KMS-11 (cell line): ENCODE measurements at regions not wholly inside any gene's neighbourhood (a gene's known extent, or its start where the extent isn't known, plus 50 kb on each side); places are given as distances from the start of the nearest gene placed in this dataset.

Experiments
- H2AFZ ChIP-seq: fragments of 200-600 bp; sonication (generic); 2 replicates; pipeline ENCODE4 v1.6.1; 2016; ENCODE audit warnings: antibody characterized with exemption, mixed run types, low read depth
- H3K27ac ChIP-seq: fragments of 200-600 bp; sonication (generic); 2 replicates; pipeline ENCODE4 v1.6.1; 2016; ENCODE audit warnings: mild to moderate bottlenecking, mixed run types
- H3K27me3 ChIP-seq: fragments of 200-600 bp; sonication (generic); 2 replicates; pipeline ENCODE4 v1.6.1; 2017; ENCODE audit warnings: mild to moderate bottlenecking, low read depth, mixed run types, moderate library complexity; ENCODE audit not compliant: insufficient read depth
- H3K36me3 ChIP-seq: fragments of 200-600 bp; sonication (generic); 2 replicates; pipeline ENCODE4 v1.6.1; 2017; ENCODE audit warnings: mild to moderate bottlenecking, mixed run types; ENCODE audit not compliant: insufficient read depth
- H3K4me1 ChIP-seq: fragments of 200-600 bp; sonication (generic); 2 replicates; pipeline ENCODE4 v1.6.1; 2016; ENCODE audit warnings: mild to moderate bottlenecking, low read depth, mixed run types; ENCODE audit not compliant: poor library complexity, severe bottlenecking
- H3K4me2 ChIP-seq: fragments of 200-600 bp; sonication (generic); 2 replicates; pipeline ENCODE4 v1.7.0; 2016; ENCODE audit warnings: mild to moderate bottlenecking, mixed run types
- H3K4me3 ChIP-seq: fragments of 200-600 bp; sonication (generic); IDR thresholded peaks from 2 replicates; pipeline ENCODE4 v1.6.1; 2017; ENCODE audit warnings: low read depth, low read length, mixed read lengths; ENCODE audit not compliant: insufficient read depth
- H3K79me2 ChIP-seq: fragments of 200-600 bp; sonication (generic); 2 replicates; pipeline ENCODE4 v1.6.1; 2016; ENCODE audit warnings: low read depth, mixed run types; ENCODE audit not compliant: insufficient read depth
- H3K9ac ChIP-seq: fragments of 200-600 bp; sonication (generic); 2 replicates; pipeline ENCODE4 v1.6.1; 2016; ENCODE audit warnings: mild to moderate bottlenecking, mixed run types
- H4K20me1 ChIP-seq: fragments of 200-600 bp; sonication (generic); 2 replicates; pipeline ENCODE4 v1.6.1; 2016; ENCODE audit warnings: mild to moderate bottlenecking, mixed run types; ENCODE audit not compliant: insufficient read depth
- CTCF ChIP-seq: fragments of 200-600 bp; sonication (generic); conservative IDR thresholded peaks from 2 replicates; pipeline ENCODE4 v1.6.1; 2017; ENCODE audit warnings: low read depth, mild to moderate bottlenecking, antibody characterized with exemption, low read length, moderate library complexity, mixed read lengths

- no peak overlapping the region for H3K4me3 ChIP-seq
- H4K20me1 ChIP-seq, result no peaks in the 10 kb centered on the region
- no peaks in the 10 kb centered on the region for H3K79me2 ChIP-seq
- no peak overlapping the region for H3K4me2 ChIP-seq
- peaks cover 55% of the 10 kb centered on the region for H3K27me3 ChIP-seq
- no peak overlapping the region for H3K27ac ChIP-seq
- no peaks in the 10 kb centered on the region for H3K36me3 ChIP-seq
- H3K4me1 ChIP-seq, result no peaks in the 10 kb centered on the region
- H2AFZ ChIP-seq, result no peak overlapping the region
- no peak for TF ChIP-seq CTCF
- no peak overlapping the region for H3K9ac ChIP-seq
Observed at GRCh38 chr7:436367-437128, 83.1 kb downstream of the PDGFA start.

- no peak for TF ChIP-seq CTCF
- Histone ChIP-seq H3K9ac (no peak overlapping the region), H2AFZ (no peak overlapping the region), H3K4me1 (no peaks in the 10 kb centered on the region), H3K79me2 (no peaks in the 10 kb centered on the region), H3K27me3 (peaks cover 46% of the 10 kb centered on the region), H3K4me3 (no peak overlapping the region), H4K20me1 (no peaks in the 10 kb centered on the region), H3K27ac (no peak overlapping the region), H3K4me2 (no peak overlapping the region), H3K36me3 (no peaks in the 10 kb centered on the region)
Observed at GRCh38 chr7:437329-438251, 82.1 kb downstream of the PDGFA start.

GRCh38 chr7:438361-438760 is 81.3 kb downstream of the PDGFA start:
- TF ChIP-seq CTCF, result no peak
- H3K79me2 ChIP-seq, result no peaks in the 10 kb centered on the region
- H3K9ac ChIP-seq, result no peak overlapping the region
- H3K4me2 ChIP-seq, result no peak overlapping the region
- no peak overlapping the region for H3K27ac ChIP-seq
- no peaks in the 10 kb centered on the region for H3K4me1 ChIP-seq
- no peak overlapping the region for H3K4me3 ChIP-seq
- H2AFZ ChIP-seq, result no peak overlapping the region
- peaks cover 38% of the 10 kb centered on the region for H3K27me3 ChIP-seq
- H4K20me1 ChIP-seq, result no peaks in the 10 kb centered on the region
- no peaks in the 10 kb centered on the region for H3K36me3 ChIP-seq

GRCh38 chr7:438916-439315 is 80.7 kb downstream of the PDGFA start:
- Histone ChIP-seq H3K9ac (no peak overlapping the region), H3K27me3 (peaks cover 32% of the 10 kb centered on the region), H3K4me3 (no peak overlapping the region), H3K4me2 (no peak overlapping the region), H2AFZ (no peak overlapping the region), H3K79me2 (no peaks in the 10 kb centered on the region), H3K4me1 (no peaks in the 10 kb centered on the region), H3K27ac (no peak overlapping the region), H4K20me1 (no peaks in the 10 kb centered on the region), H3K36me3 (no peaks in the 10 kb centered on the region)
- TF ChIP-seq CTCF, result no peak
